B cell (primary cell): ENCODE measurements at regions not wholly inside any gene's neighbourhood (a gene's known extent, or its start where the extent isn't known, plus 50 kb on each side); places are given as distances from the start of the nearest gene placed in this dataset.

Experiments used
- ATAC-seq: fragments of 200-7000 bp; cut with Tn5 transposase; one replicate; pipeline ENCODE4 v1.10.0; 2021; ENCODE audit warnings: low read depth, mild to moderate bottlenecking, moderate number of reproducible peaks, moderate library complexity
- CTCF ChIA-PET: fragments of 350-600 bp; sonication (Branson Sonifier 250); formaldehyde crosslinking; loops from one replicate; lab custom pipeline; 2021; ENCODE audit warnings: antibody characterized with exemption, inconsistent platforms; lab: Charles Lee
- POLR2A ChIA-PET: fragments of 350-600 bp; sonication (Branson Sonifier 250); formaldehyde crosslinking; loops from one replicate; lab custom pipeline; 2021; ENCODE audit warnings: antibody characterized with exemption; lab: Charles Lee
- DNase-seq: peaks from one replicate; pipeline ENCODE4 v3.0.0; 2013
- H2AFZ ChIP-seq: 2 replicates; pipeline ENCODE4 v1.6.1; 2012; ENCODE audit warnings: mild to moderate bottlenecking, low read depth, low read length; ENCODE audit not compliant: insufficient read depth, poor library complexity, severe bottlenecking
- H3K27ac ChIP-seq, 2 donors: 1 replicate in 1 of 2; 2 replicates in 1 of 2; pipeline ENCODE4 v1.5.1; 2012 to 2013; ENCODE audit warnings: low read length in 2 of 2, mild to moderate bottlenecking in 2 of 2, moderate library complexity in 1 of 2
- H3K27me3 ChIP-seq, 4 experiments: fragments of 200-600 bp in 1 of 4; sonication (generic) in 1 of 4; replicated peaks in 1 of 4; 1 replicate in 2 of 4; 2 replicates in 2 of 4; pipeline versions ENCODE4 v1.6.1 to v1.7.0; 2013 to 2016; ENCODE audit warnings: low read length in 3 of 4, mild to moderate bottlenecking in 2 of 4, mixed read lengths in 1 of 4, moderate library complexity in 1 of 4; ENCODE audit not compliant: insufficient read depth in 4 of 4, control insufficient read depth in 3 of 4; ENCODE audit errors: control extremely low read depth in 1 of 4
- H3K36me3 ChIP-seq, 2 experiments: replicated peaks in 1 of 2; 1 replicate in 1 of 2; 2 replicates in 1 of 2; pipeline versions ENCODE4 v1.6.1 to v1.7.1; 2013; ENCODE audit warnings: low read length in 1 of 2; ENCODE audit not compliant: insufficient read depth in 2 of 2, control insufficient read depth in 1 of 2; ENCODE audit errors: control extremely low read depth in 1 of 2, extremely low read depth in 1 of 2
- H3K4me1 ChIP-seq, 2 donors: fragments of 200-600 bp in 1 of 2; sonication (generic) in 1 of 2; 1 replicate in 1 of 2; 2 replicates in 1 of 2; pipeline versions ENCODE4 v1.5.1 to v1.6.1; 2013 to 2017; ENCODE audit warnings: low read length in 2 of 2; ENCODE audit not compliant: control insufficient read depth in 2 of 2, insufficient read depth in 2 of 2
- H3K4me2 ChIP-seq: replicated peaks from 2 replicates; pipeline ENCODE3; 2012; ENCODE audit warnings: mild to moderate bottlenecking, low read depth, low read length; ENCODE audit not compliant: poor library complexity, severe bottlenecking
- H3K4me3 ChIP-seq, 5 experiments: fragments of 200-600 bp in 1 of 5; sonication (generic) in 1 of 5; 1 replicate in 3 of 5; 2 replicates in 2 of 5; pipeline versions ENCODE4 v1.5.1 to v1.7.0; 2011 to 2016; ENCODE audit warnings: low read length in 4 of 5, mild to moderate bottlenecking in 4 of 5, low read depth in 2 of 5, control low read depth in 1 of 5, moderate library complexity in 1 of 5; ENCODE audit not compliant: insufficient read depth in 1 of 5; ENCODE audit errors: control extremely low read depth in 1 of 5, extremely low read depth in 1 of 5
- H3K79me2 ChIP-seq: fragments of 200-600 bp; sonication (generic); one replicate; pipeline ENCODE4 v1.6.0; 2016; ENCODE audit warnings: low read length; ENCODE audit not compliant: control insufficient read depth, insufficient read depth
- H3K9ac ChIP-seq: fragments of 200-600 bp; sonication (generic); 2 replicates; pipeline ENCODE4 v1.6.1; 2017; ENCODE audit warnings: mild to moderate bottlenecking, low read length, moderate library complexity
- H3K9me3 ChIP-seq, 3 donors: one replicate each; pipeline versions ENCODE4 v1.6.1 to v1.7.1; 2013; ENCODE audit warnings: low read length in 2 of 3; ENCODE audit not compliant: control insufficient read depth in 2 of 3, insufficient read depth in 1 of 3; ENCODE audit errors: control extremely low read depth in 1 of 3
- H4K20me1 ChIP-seq: 2 replicates; pipeline ENCODE4 v1.6.0; 2012; ENCODE audit warnings: mild to moderate bottlenecking, low read length; ENCODE audit not compliant: insufficient read depth, control insufficient read depth, poor library complexity, severe bottlenecking
- H3K27ac Mint-ChIP-seq: one replicate; pipeline ENCODE4 v1.8.0; 2021; ENCODE audit warnings: mixed read lengths
- H3K27me3 Mint-ChIP-seq: one replicate; pipeline ENCODE4 v1.8.0; 2021; ENCODE audit warnings: mixed read lengths
- H3K4me1 Mint-ChIP-seq: one replicate; pipeline ENCODE4 v1.8.0; 2021; ENCODE audit warnings: mixed read lengths
- H3K4me3 Mint-ChIP-seq: one replicate; pipeline ENCODE4 v1.8.0; 2021; ENCODE audit warnings: mixed read lengths
- H3K9me3 Mint-ChIP-seq: one replicate; pipeline ENCODE4 v1.8.0; 2022; ENCODE audit warnings: mixed read lengths; ENCODE audit not compliant: insufficient read depth
- EZH2 ChIP-seq: IDR thresholded peaks from 2 replicates; pipeline ENCODE4 v1.6.1; 2012; ENCODE audit warnings: borderline replicate concordance, low read depth, mild to moderate bottlenecking, moderate library complexity, low read length; ENCODE audit not compliant: insufficient read depth, poor library complexity, severe bottlenecking
- WGBS: methylation state at CpG from one replicate; pipeline ENCODE4 v1.1.5; 2013; ENCODE audit warnings: missing lambda C conversion rate; ENCODE audit not compliant: insufficient coverage; 5-methylcytosine and 5-hydroxymethylcytosine counted together
- intact Hi-C: fragments of 100-400 bp; cut with micrococcal nuclease; formaldehyde crosslinking; loops from one replicate; pipeline ENCODE4 v1.10.0; 2022
- TF ChIP-seq, protein P1 (sequence below): fragments of 200-600 bp; IDR thresholded peaks from one replicate; pipeline ENCODE4 v1.8.0; 2022; ENCODE audit warnings: antibody characterized with exemption, mild to moderate bottlenecking

DNA sequence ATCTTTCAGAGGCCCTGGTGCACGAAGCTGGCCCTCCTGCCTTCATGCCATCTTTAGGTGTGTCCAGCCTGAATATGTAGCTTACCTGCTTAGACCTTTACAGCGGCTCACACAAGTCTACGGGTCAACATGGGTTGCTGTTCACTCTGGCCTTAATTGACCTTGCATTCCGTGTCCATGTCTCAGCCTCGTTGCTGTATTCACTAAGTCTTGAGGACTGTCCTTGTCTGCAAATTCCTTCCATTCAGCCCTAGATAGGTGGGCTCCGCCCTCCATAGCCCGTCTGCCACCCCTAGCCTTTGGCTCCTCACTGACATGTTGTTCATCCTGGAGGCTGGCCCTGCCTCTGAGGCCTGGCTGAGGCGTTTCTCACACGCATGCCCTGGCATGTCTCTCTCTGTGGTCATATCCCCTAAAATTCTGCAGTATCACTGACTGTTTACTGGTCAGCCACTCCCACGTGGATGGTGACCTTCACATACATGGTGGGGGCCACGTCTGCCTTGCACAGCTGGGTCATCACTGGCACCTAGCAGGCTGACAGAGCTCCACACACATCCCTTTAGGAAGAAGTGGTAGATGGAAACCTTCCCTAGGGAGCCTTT is 394.1 kb upstream of the MKI67 start:
- Histone ChIP-seq H3K4me1 (no peaks in the 10 kb centered on the region), H3K9me3 (peaks cover 0 to 4% (median 0%) of the 10 kb centered on the region in 3 donors)

GRCh38 chr10:128522551-128523308 is 396.5 kb upstream of the MKI67 start:
- Histone ChIP-seq H3K27me3 (no peaks in the 10 kb centered on the region), H3K4me1 (no peaks in the 10 kb centered on the region), H3K36me3 (no peaks in the 10 kb centered on the region), H3K79me2 (no peaks in the 10 kb centered on the region), H3K4me2 (no peak overlapping the region), H3K9ac (no peak overlapping the region), H4K20me1 (no peaks in the 10 kb centered on the region), H3K9me3 (peaks cover 0 to 6% (median 0%) of the 10 kb centered on the region in 3 donors), H3K27ac (no peak overlapping the region), H2AFZ (no peak overlapping the region), H3K4me3 (no peak overlapping the region)
- intact Hi-C loops: no loop called here
- ChIA-PET CTCF (interaction anchor here (1.2 kb wide), 1 partner anchor 9 kb away, joined by 3 read pairs; no protein-coding TSS in a partner anchor), POLR2A (no interaction called here)
- H3K4me3 Mint-ChIP-seq: no peak overlapping the region
- no peaks in the 10 kb centered on the region for H3K9me3 Mint-ChIP-seq
- no peak for ATAC-seq
- 71% methylated on average over 7 of the region's 9 CpGs for WGBS
- no peak overlapping the region for H3K27ac Mint-ChIP-seq
- TF ChIP-seq EZH2: no peak
- TF ChIP-seq, protein P1, sequence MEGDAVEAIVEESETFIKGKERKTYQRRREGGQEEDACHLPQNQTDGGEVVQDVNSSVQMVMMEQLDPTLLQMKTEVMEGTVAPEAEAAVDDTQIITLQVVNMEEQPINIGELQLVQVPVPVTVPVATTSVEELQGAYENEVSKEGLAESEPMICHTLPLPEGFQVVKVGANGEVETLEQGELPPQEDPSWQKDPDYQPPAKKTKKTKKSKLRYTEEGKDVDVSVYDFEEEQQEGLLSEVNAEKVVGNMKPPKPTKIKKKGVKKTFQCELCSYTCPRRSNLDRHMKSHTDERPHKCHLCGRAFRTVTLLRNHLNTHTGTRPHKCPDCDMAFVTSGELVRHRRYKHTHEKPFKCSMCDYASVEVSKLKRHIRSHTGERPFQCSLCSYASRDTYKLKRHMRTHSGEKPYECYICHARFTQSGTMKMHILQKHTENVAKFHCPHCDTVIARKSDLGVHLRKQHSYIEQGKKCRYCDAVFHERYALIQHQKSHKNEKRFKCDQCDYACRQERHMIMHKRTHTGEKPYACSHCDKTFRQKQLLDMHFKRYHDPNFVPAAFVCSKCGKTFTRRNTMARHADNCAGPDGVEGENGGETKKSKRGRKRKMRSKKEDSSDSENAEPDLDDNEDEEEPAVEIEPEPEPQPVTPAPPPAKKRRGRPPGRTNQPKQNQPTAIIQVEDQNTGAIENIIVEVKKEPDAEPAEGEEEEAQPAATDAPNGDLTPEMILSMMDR: no peak
- no peaks in the 10 kb centered on the region for H3K4me1 Mint-ChIP-seq
- no peaks in the 10 kb centered on the region for H3K27me3 Mint-ChIP-seq
- no peak for DNase-seq

More for the DNA sequence above, 394.1 kb upstream of the MKI67 start:
- H3K9ac ChIP-seq: no peak overlapping the region
- no peak overlapping the region for H3K27ac ChIP-seq
- ATAC-seq (no peak), DNase-seq (no peak)
- POLR2A ChIA-PET: no interaction called here
- no peak overlapping the region for H3K4me3 ChIP-seq
- WGBS: 90% methylated on average over 11 of the region's 11 CpGs
- H3K4me1 Mint-ChIP-seq: no peaks in the 10 kb centered on the region
- no peaks in the 10 kb centered on the region for H3K27me3 ChIP-seq
- intact Hi-C loops: no loop called here
- H3K79me2 ChIP-seq: no peaks in the 10 kb centered on the region
- CTCF ChIA-PET: no interaction called here
- no peak overlapping the region for H2AFZ ChIP-seq
- no peak overlapping the region for H3K4me3 Mint-ChIP-seq
- H3K9me3 Mint-ChIP-seq: no peaks in the 10 kb centered on the region
- no peak overlapping the region for H3K4me2 ChIP-seq
- no peaks in the 10 kb centered on the region for H4K20me1 ChIP-seq
- H3K27me3 Mint-ChIP-seq: no peaks in the 10 kb centered on the region
- TF ChIP-seq, protein P1: no peak
- TF ChIP-seq EZH2: no peak
- no peak overlapping the region for H3K27ac Mint-ChIP-seq
- no peaks in the 10 kb centered on the region for H3K36me3 ChIP-seq
